ENCODE measurements at regions not wholly inside any gene's neighbourhood (a gene's known extent, or its start where the extent isn't known, plus 50 kb on each side); places are given as distances from the start of the nearest gene placed in this dataset.

GRCh38 chr10:35887685-35888084, 245.6 kb upstream of the FZD8 start:
- TF ChIP-seq YY1 (IDR thresholded peaks at IDR 0.05; ENCODE audit: low read depth) (no peak), MAX (IDR thresholded peaks at IDR 0.05) (no peak), RAD21 (IDR thresholded peaks at IDR 0.05; ENCODE audit: low read depth) (no peak), CREB1 (IDR thresholded peaks at IDR 0.05; ENCODE audit: low read depth) (no peak)
